Right lobe of liver (tissue), 6 donors: ENCODE measurements at regions not wholly inside any gene's neighbourhood (a gene's known extent, or its start where the extent isn't known, plus 50 kb on each side); places are given as distances from the start of the nearest gene placed in this dataset.

Experiments used
- ATAC-seq, 4 donors: fragments of 200-7000 bp; cut with Tn5 transposase; one replicate each; pipeline ENCODE4 v1.9.1; 2020; ENCODE audit warnings: mild to moderate bottlenecking in 4 of 4, moderate library complexity in 4 of 4
- DNase-seq, 3 donors: peaks; one replicate each; pipeline ENCODE4 v3.0.0-alpha.2; 2020
- H3K27ac ChIP-seq, 3 donors: fragments of 200-600 bp; one replicate each; pipeline ENCODE4 v1.8.0; 2022
- H3K27me3 ChIP-seq, 2 donors: fragments of 200-600 bp; one replicate each; pipeline ENCODE4 v1.8.0; 2022
- H3K36me3 ChIP-seq, 4 donors: fragments of 200-600 bp; sonication (generic) in 1 of 4; one replicate each; pipeline versions ENCODE4 v1.5.1 to v1.8.0; 2017 to 2022; ENCODE audit warnings: control low read depth in 1 of 4
- H3K4me1 ChIP-seq, 4 donors: fragments of 200-600 bp; sonication (generic) in 1 of 4; one replicate each; pipeline versions ENCODE4 v1.5.1 to v1.8.0; 2017 to 2022; ENCODE audit warnings: control low read depth in 1 of 4
- H3K4me3 ChIP-seq, 3 donors: fragments of 200-600 bp; one replicate each; pipeline ENCODE4 v1.8.0; 2022
- H3K9me3 ChIP-seq, 4 donors: fragments of 200-600 bp; sonication (generic) in 1 of 4; one replicate each; pipeline versions ENCODE4 v1.5.1 to v1.8.0; 2017 to 2022; ENCODE audit warnings: control low read depth in 1 of 4
- POLR2A ChIP-seq: fragments of 450-650 bp; IDR thresholded peaks from one replicate; pipeline ENCODE4 v1.6.1; 2017; ENCODE audit warnings: antibody characterized with exemption, mild to moderate bottlenecking
- WGBS: methylation state at CpG from one replicate; pipeline ENCODE4 v1.1.6; 2018; ENCODE audit warnings: low coverage, low lambda C conversion rate; ENCODE audit not compliant: insufficient coverage; ENCODE audit errors: missing lambda C conversion rate; 5-methylcytosine and 5-hydroxymethylcytosine counted together
- intact Hi-C, 2 donors: fragments of 100-400 bp; cut with DNase I; formaldehyde crosslinking; loops; one replicate each; pipeline versions ENCODE4 v1.11.2 to v1.14.1; 2022
- TF ChIP-seq, protein P1 (sequence below), 4 donors: fragments of 200-600 bp in 3 of 4; fragments of 450-650 bp in 1 of 4; IDR thresholded peaks; one replicate each; pipeline versions ENCODE4 v1.5.1 to v1.8.0; 2016 to 2022; ENCODE audit warnings: antibody characterized with exemption in 4 of 4, mild to moderate bottlenecking in 2 of 4
- donor health status: DM: no; HTN: yes; CAD: no.
- donor health status: DM: no; HTN: no; CAD: no.
- donor health status: DM: no; HTN: no; CAD: no.
- donor health status: DM: no; HTN: yes; CAD: no.
- donor health status: DM: no; HTN: yes; CAD: no.

DNA sequence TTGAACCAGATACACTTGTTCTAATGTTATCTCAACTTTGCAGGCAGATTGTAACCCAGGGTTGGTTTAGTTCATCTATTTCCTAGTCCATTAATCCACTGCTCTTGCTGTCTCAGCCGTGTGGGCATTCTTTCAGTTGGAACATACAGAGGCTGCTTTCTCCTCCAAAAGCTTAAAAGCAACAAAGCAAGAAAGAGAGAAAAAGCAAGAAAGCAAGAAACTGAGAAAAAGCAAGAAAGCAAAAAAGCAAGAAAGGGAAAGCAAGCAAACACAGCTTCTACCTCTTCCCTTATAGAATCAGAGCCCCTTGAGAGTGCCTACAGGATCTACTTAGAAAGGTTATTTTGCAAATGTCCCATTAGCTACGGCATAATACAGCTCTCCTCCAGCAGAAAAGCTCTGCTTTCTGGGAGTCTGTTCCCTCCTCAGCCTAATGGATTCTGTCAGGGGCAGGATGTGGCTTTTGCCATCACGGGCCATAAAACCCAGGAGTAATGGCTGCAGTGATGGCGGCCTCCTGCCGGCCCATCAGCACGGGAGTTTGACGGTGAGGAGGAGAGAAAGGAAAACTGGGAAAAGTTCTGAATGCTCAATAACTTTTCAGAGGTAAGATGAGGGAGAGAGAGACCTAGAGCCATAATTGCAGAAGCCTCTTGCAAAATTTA lies 156.8 kb upstream of the JARID2 start:
- DNase-seq (no peak), ATAC-seq (no peak)
- intact Hi-C loops = no loop called here
- no peaks in the 10 kb centered on the region for H3K36me3 ChIP-seq
- H3K9me3 ChIP-seq = no peaks in the 10 kb centered on the region
- H3K4me1 ChIP-seq = no peaks in the 10 kb centered on the region
- H3K27ac ChIP-seq = no peak overlapping the region
- no peaks in the 10 kb centered on the region for H3K27me3 ChIP-seq
- H3K4me3 ChIP-seq = no peak overlapping the region
- TF ChIP-seq, protein P1, sequence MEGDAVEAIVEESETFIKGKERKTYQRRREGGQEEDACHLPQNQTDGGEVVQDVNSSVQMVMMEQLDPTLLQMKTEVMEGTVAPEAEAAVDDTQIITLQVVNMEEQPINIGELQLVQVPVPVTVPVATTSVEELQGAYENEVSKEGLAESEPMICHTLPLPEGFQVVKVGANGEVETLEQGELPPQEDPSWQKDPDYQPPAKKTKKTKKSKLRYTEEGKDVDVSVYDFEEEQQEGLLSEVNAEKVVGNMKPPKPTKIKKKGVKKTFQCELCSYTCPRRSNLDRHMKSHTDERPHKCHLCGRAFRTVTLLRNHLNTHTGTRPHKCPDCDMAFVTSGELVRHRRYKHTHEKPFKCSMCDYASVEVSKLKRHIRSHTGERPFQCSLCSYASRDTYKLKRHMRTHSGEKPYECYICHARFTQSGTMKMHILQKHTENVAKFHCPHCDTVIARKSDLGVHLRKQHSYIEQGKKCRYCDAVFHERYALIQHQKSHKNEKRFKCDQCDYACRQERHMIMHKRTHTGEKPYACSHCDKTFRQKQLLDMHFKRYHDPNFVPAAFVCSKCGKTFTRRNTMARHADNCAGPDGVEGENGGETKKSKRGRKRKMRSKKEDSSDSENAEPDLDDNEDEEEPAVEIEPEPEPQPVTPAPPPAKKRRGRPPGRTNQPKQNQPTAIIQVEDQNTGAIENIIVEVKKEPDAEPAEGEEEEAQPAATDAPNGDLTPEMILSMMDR (IDR thresholded peaks at IDR 0.05) = no peak
- TF ChIP-seq POLR2A = no peak
- 74% methylated on average over 2 of the region's 7 CpGs for WGBS

DNA sequence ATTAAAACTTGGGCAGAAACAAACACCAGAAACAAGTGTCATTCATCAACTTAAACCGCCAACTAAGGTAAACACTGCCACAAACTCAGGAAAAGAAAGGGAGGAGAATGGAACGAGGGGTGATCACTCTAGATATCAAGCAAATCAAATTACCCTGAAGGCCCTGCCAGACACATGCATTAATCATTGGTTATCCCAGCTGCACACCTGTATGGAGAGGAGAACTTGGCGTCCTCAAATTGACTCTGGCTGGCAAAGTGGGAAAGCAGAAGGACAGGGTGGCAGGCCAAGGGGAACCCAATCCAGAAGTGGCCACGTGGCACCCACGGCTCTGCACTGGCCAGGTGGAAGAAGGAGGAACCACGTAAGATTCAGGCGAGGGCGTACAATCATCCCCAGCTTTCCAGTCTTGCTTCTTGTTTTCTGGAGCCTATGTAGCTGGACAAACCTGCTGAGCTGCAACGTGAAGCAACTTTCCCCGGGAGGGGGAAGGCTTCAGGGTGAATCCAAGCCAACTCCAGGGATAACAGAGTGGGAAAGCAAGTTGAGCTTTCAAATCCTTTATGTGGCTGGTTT lies 156.2 kb upstream of the JARID2 start:
- H3K4me3 ChIP-seq = no peak overlapping the region
- no peaks in the 10 kb centered on the region for H3K4me1 ChIP-seq
- ATAC-seq = peak in 2 of 4 donors; percentile 45 to 47
- DNase-seq = peak in 2 of 3 donors; percentile 32 to 60
- H3K9me3 ChIP-seq = no peaks in the 10 kb centered on the region
- intact Hi-C loops = no loop called here
- H3K36me3 ChIP-seq = no peaks in the 10 kb centered on the region
- H3K27ac ChIP-seq = no peak overlapping the region
- WGBS = 57% methylated on average over 8 of the region's 10 CpGs
- no peak for TF ChIP-seq POLR2A
- TF ChIP-seq, protein P1 (IDR thresholded peaks at IDR 0.05) = no peak
- H3K27me3 ChIP-seq = no peaks in the 10 kb centered on the region

DNA sequence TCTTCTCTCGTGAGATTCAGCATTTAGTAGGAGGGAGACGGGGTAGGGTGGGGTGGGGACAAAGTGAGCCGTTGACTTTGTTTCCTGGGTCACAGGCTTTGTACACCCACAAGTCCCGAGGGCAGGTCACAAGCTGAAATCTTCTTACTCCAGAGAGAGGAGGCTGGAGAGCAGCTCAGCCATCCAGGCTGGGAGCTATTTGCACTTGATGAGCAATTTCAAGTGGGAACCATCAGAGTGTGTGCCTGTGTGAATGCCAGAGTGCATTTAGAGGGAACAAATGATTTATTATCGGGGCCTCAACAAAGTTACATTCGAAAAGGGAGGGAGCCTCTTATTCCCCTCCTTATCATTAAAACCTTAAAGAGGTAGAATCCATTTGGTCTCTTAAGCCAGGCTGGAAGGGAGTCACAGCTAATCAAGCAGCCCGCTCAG lies 155.7 kb upstream of the JARID2 start:
- no peak for ATAC-seq
- no peaks in the 10 kb centered on the region for H3K36me3 ChIP-seq
- no peak for TF ChIP-seq POLR2A
- TF ChIP-seq, protein P1 (IDR thresholded peaks at IDR 0.05) = no peak
- no peak overlapping the region for H3K27ac ChIP-seq
- H3K9me3 ChIP-seq = no peaks in the 10 kb centered on the region
- H3K4me1 ChIP-seq = no peaks in the 10 kb centered on the region
- 42% methylated on average over 5 of the region's 7 CpGs for WGBS
- no peaks in the 10 kb centered on the region for H3K27me3 ChIP-seq
- DNase-seq = no peak
- intact Hi-C loops = no loop called here
- no peak overlapping the region for H3K4me3 ChIP-seq

DNA sequence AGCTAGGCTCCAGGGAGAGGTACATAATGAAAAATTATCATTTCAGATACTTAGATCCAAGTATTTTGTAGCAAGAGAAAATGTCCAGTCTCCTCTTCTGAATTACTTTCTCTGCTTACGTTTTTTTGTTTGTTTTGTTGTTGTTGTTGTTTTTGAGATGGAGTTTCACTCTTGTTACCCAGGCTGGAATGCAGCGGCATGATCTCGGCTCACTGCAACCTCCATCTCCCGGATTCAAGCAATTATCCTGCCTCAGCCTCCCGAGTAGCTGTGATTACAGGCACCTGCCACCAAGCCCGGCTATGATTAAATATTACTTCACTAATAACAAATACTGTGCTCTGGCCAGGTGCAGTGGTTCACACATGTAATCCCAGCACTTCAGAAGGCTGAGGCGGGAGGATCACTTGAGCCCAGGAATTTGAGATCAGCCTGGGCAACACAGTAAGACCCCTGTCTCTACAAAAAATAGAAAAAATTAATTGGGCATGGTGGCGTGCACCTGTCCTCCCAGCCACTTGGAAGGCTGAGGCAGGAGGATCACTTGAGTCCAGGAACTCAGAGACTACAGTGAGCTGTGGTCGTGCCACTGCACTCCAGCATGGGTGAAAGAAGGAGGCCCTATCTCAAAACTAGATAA lies 155.0 kb upstream of the JARID2 start:
- no peaks in the 10 kb centered on the region for H3K27me3 ChIP-seq
- DNase-seq = no peak
- no peak for TF ChIP-seq POLR2A
- TF ChIP-seq, protein P1 (IDR thresholded peaks at IDR 0.05) = no peak
- no peak overlapping the region for H3K4me3 ChIP-seq
- no peak for ATAC-seq
- H3K36me3 ChIP-seq = no peaks in the 10 kb centered on the region
- no peaks in the 10 kb centered on the region for H3K4me1 ChIP-seq
- no peak overlapping the region for H3K27ac ChIP-seq
- 73% methylated on average over 9 of the region's 9 CpGs for WGBS
- intact Hi-C loops = no loop called here
- H3K9me3 ChIP-seq = no peaks in the 10 kb centered on the region
